Neuronal stem cell (in vitro differentiated cells): ENCODE measurements at regions not wholly inside any gene's neighbourhood (a gene's known extent, or its start where the extent isn't known, plus 50 kb on each side); places are given as distances from the start of the nearest gene placed in this dataset.

Experiments used
- DNase-seq: peaks from one replicate; pipeline ENCODE4 v3.0.0-alpha.2; 2013; ENCODE audit warnings: low spot score
- H2AFZ ChIP-seq: one replicate; pipeline ENCODE4 v1.6.1; 2013; ENCODE audit warnings: mild to moderate bottlenecking, low read length, inconsistent platforms
- H2AK5ac ChIP-seq: 2 replicates; pipeline ENCODE4 v1.6.1; 2013; ENCODE audit warnings: low read depth, mild to moderate bottlenecking, inconsistent platforms, low read length, moderate library complexity, mixed read lengths
- H2BK120ac ChIP-seq: 2 replicates; pipeline ENCODE4 v1.6.1; 2013; ENCODE audit warnings: low read depth, mild to moderate bottlenecking, inconsistent platforms, low read length, moderate library complexity, mixed read lengths
- H2BK12ac ChIP-seq: one replicate; pipeline ENCODE4 v1.6.1; 2013; ENCODE audit warnings: low read length, inconsistent platforms
- H2BK15ac ChIP-seq: 2 replicates; pipeline ENCODE4 v1.6.1; 2013; ENCODE audit warnings: mild to moderate bottlenecking, low read length, inconsistent platforms, mixed read lengths
- H2BK5ac ChIP-seq: one replicate; pipeline ENCODE4 v1.6.1; 2013; ENCODE audit warnings: inconsistent platforms, mild to moderate bottlenecking, low read length, moderate library complexity
- H3K14ac ChIP-seq: one replicate; pipeline ENCODE4 v1.6.1; 2013; ENCODE audit warnings: low read length, inconsistent platforms
- H3K18ac ChIP-seq: 2 replicates; pipeline ENCODE4 v1.6.1; 2013; ENCODE audit warnings: low read length, inconsistent platforms
- H3K23ac ChIP-seq: 2 replicates; pipeline ENCODE4 v1.6.1; 2013; ENCODE audit warnings: low read depth, mild to moderate bottlenecking, mixed read lengths, low read length, inconsistent platforms; ENCODE audit not compliant: poor library complexity
- H3K27ac ChIP-seq: replicated peaks from 3 replicates; pipeline ENCODE4 v1.5.1; 2013; ENCODE audit warnings: low read length, inconsistent platforms
- H3K27me3 ChIP-seq, 3 experiments: 2 replicates each; pipeline ENCODE4 v1.6.1; 2013; ENCODE audit warnings: low read length in 3 of 3, mild to moderate bottlenecking in 2 of 3, inconsistent platforms in 1 of 3, low read depth in 1 of 3, mixed read lengths in 1 of 3, moderate library complexity in 1 of 3; ENCODE audit not compliant: control insufficient read depth in 3 of 3, insufficient read depth in 3 of 3
- H3K36me3 ChIP-seq, 2 donors: replicated peaks in 1 of 2; 2 replicates each; pipeline ENCODE4 v1.6.1; 2013; ENCODE audit warnings: low read length in 2 of 2; ENCODE audit not compliant: control insufficient read depth in 2 of 2, insufficient read depth in 2 of 2
- H3K4ac ChIP-seq: 2 replicates; pipeline ENCODE4 v1.6.1; 2013; ENCODE audit warnings: inconsistent platforms, mild to moderate bottlenecking, low read length, moderate library complexity
- H3K4me1 ChIP-seq, 2 donors: 1 replicate in 1 of 2; 2 replicates in 1 of 2; pipeline ENCODE4 v1.6.1; 2013; ENCODE audit warnings: low read length in 2 of 2, low read depth in 1 of 2; ENCODE audit not compliant: control insufficient read depth in 2 of 2, insufficient read depth in 1 of 2
- H3K4me2 ChIP-seq: one replicate; pipeline ENCODE4 v1.6.1; 2013; ENCODE audit warnings: mild to moderate bottlenecking, low read length, inconsistent platforms; ENCODE audit not compliant: insufficient read depth, poor library complexity, severe bottlenecking
- H3K4me3 ChIP-seq, 2 donors: 2 replicates each; pipeline ENCODE4 v1.5.1; 2013; ENCODE audit warnings: low read length in 2 of 2, mild to moderate bottlenecking in 2 of 2, inconsistent platforms in 1 of 2, moderate library complexity in 1 of 2
- H3K79me1 ChIP-seq: one replicate; pipeline ENCODE4 v1.6.1; 2013; ENCODE audit warnings: low read depth, mild to moderate bottlenecking, inconsistent platforms, low read length, moderate library complexity
- H3K9ac ChIP-seq: one replicate; pipeline ENCODE4 v1.6.1; 2013; ENCODE audit warnings: mild to moderate bottlenecking, low read depth, low read length, inconsistent platforms; ENCODE audit not compliant: poor library complexity
- H3K9me3 ChIP-seq, 2 donors: replicated peaks in 1 of 2; 2 replicates each; pipeline versions ENCODE3 to v1.6.1; 2013; ENCODE audit warnings: low read length in 2 of 2, mild to moderate bottlenecking in 2 of 2, inconsistent platforms in 1 of 2, low read depth in 1 of 2, mixed read lengths in 1 of 2, moderate library complexity in 1 of 2; ENCODE audit not compliant: control insufficient read depth in 2 of 2, insufficient read depth in 1 of 2
- H4K8ac ChIP-seq: one replicate; pipeline ENCODE4 v1.6.1; 2013; ENCODE audit warnings: low read depth, mild to moderate bottlenecking, inconsistent platforms, low read length, moderate library complexity
- H4K91ac ChIP-seq: one replicate; pipeline ENCODE4 v1.6.1; 2013; ENCODE audit warnings: low read length, low read depth, mild to moderate bottlenecking, inconsistent platforms; ENCODE audit not compliant: poor library complexity
- WGBS, 2 donors: extraction: QIAGEN DNeasy Blood & Tissue Kit; methylation state at CpG; one replicate each; pipeline ENCODE4 v1.1.7; 2013; ENCODE audit warnings: missing lambda C conversion rate in 2 of 2, mixed read lengths in 1 of 2; ENCODE audit not compliant: insufficient read length in 2 of 2, insufficient replicate concordance in 1 of 2; ENCODE audit errors: extremely low coverage in 2 of 2; 5-methylcytosine and 5-hydroxymethylcytosine counted together

DNA sequence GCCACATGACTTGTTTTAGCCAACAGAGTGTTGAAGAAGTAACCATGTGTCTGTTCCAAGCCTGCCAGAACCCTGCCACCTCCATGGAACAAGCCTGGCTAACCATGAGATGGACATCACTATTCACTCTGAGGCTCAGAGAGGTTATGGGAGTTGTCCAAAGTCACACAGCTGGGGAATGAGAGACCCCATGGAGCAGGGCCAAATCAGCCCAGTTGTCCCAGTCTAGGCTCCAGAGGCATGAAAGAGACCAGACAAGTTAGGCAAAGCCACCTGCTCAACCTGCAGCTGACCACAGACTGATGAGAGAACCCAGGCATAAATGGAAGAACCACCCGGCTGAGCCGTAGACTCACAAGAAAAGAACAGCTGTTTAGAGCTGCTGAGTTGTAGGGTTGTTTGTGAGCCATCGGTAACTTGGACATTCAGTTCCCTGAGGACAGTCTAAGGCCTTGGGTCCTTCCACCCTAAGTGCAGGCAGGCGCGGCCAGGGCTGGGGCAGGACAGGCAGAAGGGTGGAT, 74.7 kb upstream of the PHF21B start:
- Histone ChIP-seq H3K9ac (no peak overlapping the region), H3K23ac (no peak overlapping the region), H3K4me3 (no peak overlapping the region), H3K4me2 (no peak overlapping the region), H3K36me3 (no peaks in the 10 kb centered on the region), H2BK120ac (no peak overlapping the region), H3K18ac (no peak overlapping the region), H2AFZ (no peak overlapping the region), H3K79me1 (no peaks in the 10 kb centered on the region), H2BK12ac (no peak overlapping the region), H3K27ac (no peak overlapping the region), H2BK15ac (no peak overlapping the region), H3K4ac (no peak overlapping the region), H3K27me3 (peaks cover 0 to 4% (median 0%) of the 10 kb centered on the region in 3 experiments), H2AK5ac (no peak overlapping the region), H4K91ac (no peak overlapping the region), H4K8ac (no peak overlapping the region), H2BK5ac (no peak overlapping the region), H3K9me3 (no peaks in the 10 kb centered on the region), H3K4me1 (peaks cover 0 to 2% of the 10 kb centered on the region in 2 donors), H3K14ac (no peak overlapping the region)
- no peak for DNase-seq
- no CpG with 5 or more reads among the region's 5 CpGs for WGBS, 2 donors

DNA sequence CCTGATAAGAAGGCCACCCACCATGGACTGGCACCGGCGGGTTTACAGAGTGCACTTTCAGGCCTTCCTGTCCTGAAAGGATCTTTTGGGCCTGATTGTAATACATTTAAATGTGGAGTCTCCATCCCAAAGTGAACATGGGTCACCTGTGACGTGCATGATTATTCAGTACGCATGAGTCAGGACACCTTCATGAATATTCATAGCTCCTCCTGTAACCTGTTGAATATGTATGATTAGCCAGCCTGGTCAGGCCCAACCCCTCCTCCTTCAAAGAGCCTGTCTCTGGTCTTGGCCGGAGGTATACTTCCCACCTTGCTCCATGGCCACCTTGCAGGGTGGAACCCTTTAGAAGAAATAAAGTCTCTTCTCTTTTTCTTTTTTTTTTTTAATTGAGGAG, 75.9 kb upstream of the NUP50 start:
- H3K9me3 ChIP-seq: no peaks in the 10 kb centered on the region
- H3K36me3 ChIP-seq: no peaks in the 10 kb centered on the region
- H2AFZ ChIP-seq: no peak overlapping the region
- no peak overlapping the region for H3K27ac ChIP-seq
- H4K8ac ChIP-seq: no peak overlapping the region
- H3K4me1 ChIP-seq: peaks cover 0 to 2% of the 10 kb centered on the region in 2 donors
- no peak overlapping the region for H3K14ac ChIP-seq
- H2BK12ac ChIP-seq: no peak overlapping the region
- H2BK5ac ChIP-seq: no peak overlapping the region
- no peaks in the 10 kb centered on the region for H3K79me1 ChIP-seq
- H4K91ac ChIP-seq: no peak overlapping the region
- no peak overlapping the region for H2BK15ac ChIP-seq
- no peak overlapping the region for H2BK120ac ChIP-seq
- DNase-seq: no peak
- no peak overlapping the region for H2AK5ac ChIP-seq
- H3K4me3 ChIP-seq: no peak overlapping the region
- no peak overlapping the region for H3K9ac ChIP-seq
- H3K4me2 ChIP-seq: no peak overlapping the region
- H3K23ac ChIP-seq: no peak overlapping the region
- H3K4ac ChIP-seq: no peak overlapping the region
- no CpG with 5 or more reads among the region's 5 CpGs for WGBS, 2 donors
- no peak overlapping the region for H3K18ac ChIP-seq
- peaks cover 0 to 11% (median 0%) of the 10 kb centered on the region in 3 experiments for H3K27me3 ChIP-seq

DNA sequence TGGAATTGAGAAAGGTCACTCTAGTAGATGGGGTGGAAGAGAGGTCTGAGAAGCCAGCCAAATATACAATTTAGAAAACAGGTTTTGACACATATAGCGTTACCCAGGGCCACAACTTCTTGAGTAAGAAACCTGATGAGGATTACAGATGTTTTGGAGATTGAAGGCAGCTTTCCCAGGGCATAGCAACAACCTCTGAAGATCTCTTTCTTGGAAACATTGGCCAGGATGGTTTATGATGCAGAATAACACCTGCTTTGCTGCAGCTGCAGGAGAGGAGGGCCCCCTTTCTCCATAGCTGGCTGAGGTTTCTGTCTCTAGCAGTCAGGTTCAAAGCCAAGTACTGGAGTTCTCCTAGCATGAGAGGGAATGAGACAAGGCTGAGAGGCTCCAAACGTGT, 75.1 kb upstream of the NUP50 start:
- Histone ChIP-seq H3K4me1 (peaks cover 0 to 2% of the 10 kb centered on the region in 2 donors), H3K27ac (no peak overlapping the region), H3K14ac (no peak overlapping the region), H3K18ac (no peak overlapping the region), H3K79me1 (no peaks in the 10 kb centered on the region), H4K8ac (no peak overlapping the region), H2BK5ac (no peak overlapping the region), H3K4me3 (no peak overlapping the region), H3K27me3 (peaks cover 0 to 11% (median 0%) of the 10 kb centered on the region in 3 experiments), H4K91ac (no peak overlapping the region), H3K4me2 (no peak overlapping the region), H2AK5ac (no peak overlapping the region), H3K36me3 (no peaks in the 10 kb centered on the region), H3K4ac (no peak overlapping the region), H2BK120ac (no peak overlapping the region), H3K9ac (no peak overlapping the region), H2AFZ (no peak overlapping the region), H3K23ac (no peak overlapping the region), H2BK12ac (no peak overlapping the region), H3K9me3 (no peaks in the 10 kb centered on the region), H2BK15ac (no peak overlapping the region)
- WGBS, 2 donors: no CpG with 5 or more reads among the region's 2 CpGs
- no peak for DNase-seq

DNA sequence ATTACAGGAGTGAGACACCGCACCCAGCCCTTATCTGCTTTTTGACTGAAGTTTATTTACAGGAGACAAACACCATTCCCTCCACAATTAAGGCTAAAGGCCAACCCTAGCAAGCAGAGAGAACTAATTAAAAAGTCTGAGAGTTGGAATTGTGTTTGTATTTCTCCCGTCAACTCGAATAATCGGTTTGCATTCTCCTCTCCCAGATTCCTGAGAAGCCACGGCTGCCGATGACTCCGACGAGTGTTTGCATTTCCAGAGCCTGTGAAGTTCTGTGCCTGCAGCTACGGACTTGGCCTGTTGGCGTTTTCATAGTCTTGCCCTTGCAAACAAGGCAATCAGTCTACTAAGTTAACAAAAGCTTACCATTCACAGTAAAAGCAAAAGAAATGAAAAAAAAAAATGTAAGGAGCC, 73.2 kb upstream of the NUP50 start:
- no peak overlapping the region for H3K23ac ChIP-seq
- no peak overlapping the region for H2BK5ac ChIP-seq
- no CpG with 5 or more reads among the region's 10 CpGs for whole genome bisulfite sequencing, 2 donors
- no peak overlapping the region for H3K4me3 ChIP-seq
- H3K9me3 ChIP-seq: no peaks in the 10 kb centered on the region
- no peak overlapping the region for H2AFZ ChIP-seq
- H2BK12ac ChIP-seq: no peak overlapping the region
- no peak overlapping the region for H2AK5ac ChIP-seq
- H3K4me1 ChIP-seq: peaks cover 0 to 2% of the 10 kb centered on the region in 2 donors
- H3K14ac ChIP-seq: no peak overlapping the region
- no peak overlapping the region for H4K8ac ChIP-seq
- no peak overlapping the region for H3K27ac ChIP-seq
- no peak overlapping the region for H3K4me2 ChIP-seq
- H3K27me3 ChIP-seq: peaks cover 0 to 13% (median 0%) of the 10 kb centered on the region in 3 experiments
- no peaks in the 10 kb centered on the region for H3K36me3 ChIP-seq
- no peak overlapping the region for H2BK15ac ChIP-seq
- H3K79me1 ChIP-seq: no peaks in the 10 kb centered on the region
- peak; percentile 50 for DNase-seq
- H3K18ac ChIP-seq: no peak overlapping the region
- no peak overlapping the region for H3K4ac ChIP-seq
- H4K91ac ChIP-seq: no peak overlapping the region
- H3K9ac ChIP-seq: no peak overlapping the region
- H2BK120ac ChIP-seq: no peak overlapping the region
